H1 (cell line): ENCODE measurements at regions not wholly inside any gene's neighbourhood (a gene's known extent, or its start where the extent isn't known, plus 50 kb on each side); places are given as distances from the start of the nearest gene placed in this dataset.

ENCODE experiments used
- BACH1 ChIP-seq: IDR thresholded peaks from 2 replicates; pipeline ENCODE4 v1.6.1; 2012; ENCODE audit warnings: low read length, improper control_type of control experiment
- GTF2F1 ChIP-seq: IDR thresholded peaks from 2 replicates; pipeline ENCODE4 v1.6.1; 2012; ENCODE audit warnings: low read depth, low read length, improper control_type of control experiment, borderline replicate concordance
- KDM5A ChIP-seq: fragments of 200-600 bp; IDR thresholded peaks from 2 replicates; pipeline ENCODE4 v1.7.1; 2012; ENCODE audit warnings: mild to moderate bottlenecking, low read length, inconsistent platforms, mixed read lengths

GRCh38 chr2:78301166-78301789 lies 724.2 kb upstream of the REG3G start (continued):
- TF ChIP-seq GTF2F1 (no peak), BACH1 (no peak), KDM5A (no peak)
